Neuron (in vitro differentiated cells): ENCODE measurements at regions not wholly inside any gene's neighbourhood (a gene's known extent, or its start where the extent isn't known, plus 50 kb on each side); places are given as distances from the start of the nearest gene placed in this dataset.
"Not testable (repeated sequence)": the region's sequence is repeated elsewhere in the genome, so short reads cannot be mapped to it uniquely, and the experiment has no call there.

Source experiments
- H2AFZ ChIP-seq: one replicate; pipeline ENCODE4 v1.6.1; 2013; ENCODE audit warnings: low read depth, mild to moderate bottlenecking, inconsistent platforms, low read length, moderate library complexity
- H3K27me3 ChIP-seq: one replicate; pipeline ENCODE4 v1.6.1; 2013; ENCODE audit warnings: low read length; ENCODE audit not compliant: insufficient read depth
- H3K36me3 ChIP-seq: one replicate; pipeline ENCODE4 v1.6.1; 2013; ENCODE audit warnings: low read length; ENCODE audit not compliant: insufficient read depth
- H3K4me1 ChIP-seq: one replicate; pipeline ENCODE4 v1.6.1; 2013; ENCODE audit warnings: low read length; ENCODE audit not compliant: insufficient read depth
- H3K4me3 ChIP-seq: 2 replicates; pipeline ENCODE4 v1.5.1; 2013; ENCODE audit warnings: mild to moderate bottlenecking, low read length, moderate library complexity
- H3K9me3 ChIP-seq: one replicate; pipeline ENCODE4 v1.6.1; 2013; ENCODE audit warnings: low read length

- H3K36me3 ChIP-seq: no peaks in the 10 kb centered on the region
- H3K4me3 ChIP-seq: no peak overlapping the region
- H3K27me3 ChIP-seq: no peaks in the 10 kb centered on the region
- no peaks in the 10 kb centered on the region for H3K4me1 ChIP-seq
- no peak overlapping the region for H2AFZ ChIP-seq
- H3K9me3 ChIP-seq: no peaks in the 10 kb centered on the region
These were observed 488.4 kb downstream of the SETD4 start for GRCh38 chr21:35571910-35572309.

- H3K36me3 ChIP-seq: no peaks in the 10 kb centered on the region
- no peaks in the 10 kb centered on the region for H3K9me3 ChIP-seq
- H2AFZ ChIP-seq: no peak overlapping the region
- H3K4me1 ChIP-seq: no peaks in the 10 kb centered on the region
- H3K27me3 ChIP-seq: no peaks in the 10 kb centered on the region
- H3K4me3 ChIP-seq: no peak overlapping the region
These were observed 491.7 kb downstream of the SETD4 start for GRCh38 chr21:35568643-35569042.

- no peaks in the 10 kb centered on the region for H3K4me1 ChIP-seq
- no peaks in the 10 kb centered on the region for H3K36me3 ChIP-seq
- H3K4me3 ChIP-seq: no peak overlapping the region
- no peaks in the 10 kb centered on the region for H3K27me3 ChIP-seq
- H2AFZ ChIP-seq: no peak overlapping the region
- no peaks in the 10 kb centered on the region for H3K9me3 ChIP-seq
These were observed 493.5 kb downstream of the SETD4 start for GRCh38 chr21:35566874-35567273.

- Histone ChIP-seq H3K4me3 (no peak overlapping the region), H3K4me1 (no peaks in the 10 kb centered on the region), H3K27me3 (no peaks in the 10 kb centered on the region), H3K9me3 (no peaks in the 10 kb centered on the region), H2AFZ (no peak overlapping the region), H3K36me3 (no peaks in the 10 kb centered on the region)
These were observed 495.1 kb downstream of the SETD4 start for GRCh38 chr21:35565204-35565611.

- Histone ChIP-seq H3K4me1 (no peaks in the 10 kb centered on the region), H2AFZ (no peak overlapping the region), H3K36me3 (no peaks in the 10 kb centered on the region), H3K9me3 (no peaks in the 10 kb centered on the region), H3K27me3 (no peaks in the 10 kb centered on the region), H3K4me3 (no peak overlapping the region)
These were observed 496.4 kb downstream of the SETD4 start for GRCh38 chr21:35563885-35564451.

GRCh38 chr21:35562876-35563275 lies 497.4 kb downstream of the SETD4 start:
- Histone ChIP-seq H3K27me3 (no peaks in the 10 kb centered on the region), H3K4me3 (no peak overlapping the region), H3K4me1 (no peaks in the 10 kb centered on the region), H3K9me3 (no peaks in the 10 kb centered on the region), H2AFZ (no peak overlapping the region), H3K36me3 (no peaks in the 10 kb centered on the region)

- Histone ChIP-seq H3K27me3 (no peaks in the 10 kb centered on the region), H3K4me3 (no peak overlapping the region), H3K36me3 (no peaks in the 10 kb centered on the region), H2AFZ (no peak overlapping the region), H3K4me1 (no peaks in the 10 kb centered on the region), H3K9me3 (no peaks in the 10 kb centered on the region)
These were observed 499.2 kb downstream of the SETD4 start for GRCh38 chr21:35561116-35561515.

- no peaks in the 10 kb centered on the region for H3K27me3 ChIP-seq
- no peaks in the 10 kb centered on the region for H3K9me3 ChIP-seq
- no peaks in the 10 kb centered on the region for H3K4me1 ChIP-seq
- H2AFZ ChIP-seq: no peak overlapping the region
- no peaks in the 10 kb centered on the region for H3K36me3 ChIP-seq
- H3K4me3 ChIP-seq: no peak overlapping the region
These were observed 500.5 kb downstream of the SETD4 start for GRCh38 chr21:35559829-35560225.

- no peak overlapping the region for H3K4me3 ChIP-seq
- H3K4me1 ChIP-seq: no peaks in the 10 kb centered on the region
- H3K27me3 ChIP-seq: no peaks in the 10 kb centered on the region
- H3K36me3 ChIP-seq: no peaks in the 10 kb centered on the region
- no peak overlapping the region for H2AFZ ChIP-seq
- H3K9me3 ChIP-seq: no peaks in the 10 kb centered on the region
These were observed 501.0 kb downstream of the SETD4 start for GRCh38 chr21:35559128-35559828.

GRCh38 chr21:35556536-35556935 lies 503.8 kb downstream of the SETD4 start:
- no peaks in the 10 kb centered on the region for H3K4me1 ChIP-seq
- H2AFZ ChIP-seq: no peak overlapping the region
- H3K9me3 ChIP-seq: no peaks in the 10 kb centered on the region
- H3K36me3 ChIP-seq: no peaks in the 10 kb centered on the region
- no peak overlapping the region for H3K4me3 ChIP-seq
- H3K27me3 ChIP-seq: no peaks in the 10 kb centered on the region

GRCh38 chr21:35552483-35552882 lies 503.4 kb upstream of the RUNX1 start:
- not testable (repeated sequence) for H3K9me3 ChIP-seq, H3K4me3 ChIP-seq, H3K36me3 ChIP-seq, H2AFZ ChIP-seq, H3K27me3 ChIP-seq, H3K4me1 ChIP-seq

- H3K9me3 ChIP-seq: no peaks in the 10 kb centered on the region
- H3K36me3 ChIP-seq: no peaks in the 10 kb centered on the region
- no peaks in the 10 kb centered on the region for H3K27me3 ChIP-seq
- no peak overlapping the region for H3K4me3 ChIP-seq
- no peak overlapping the region for H2AFZ ChIP-seq
- no peaks in the 10 kb centered on the region for H3K4me1 ChIP-seq
These were observed 500.0 kb upstream of the RUNX1 start for GRCh38 chr21:35548904-35549615.

- Histone ChIP-seq H3K9me3 (no peaks in the 10 kb centered on the region), H3K36me3 (no peaks in the 10 kb centered on the region), H3K4me3 (no peak overlapping the region), H3K27me3 (no peaks in the 10 kb centered on the region), H2AFZ (no peak overlapping the region), H3K4me1 (no peaks in the 10 kb centered on the region)
These were observed 499.1 kb upstream of the RUNX1 start for GRCh38 chr21:35547946-35548774.
